ENCODE measurements at regions not wholly inside any gene's neighbourhood (a gene's known extent, or its start where the extent isn't known, plus 50 kb on each side); places are given as distances from the start of the nearest gene placed in this dataset.

DNA sequence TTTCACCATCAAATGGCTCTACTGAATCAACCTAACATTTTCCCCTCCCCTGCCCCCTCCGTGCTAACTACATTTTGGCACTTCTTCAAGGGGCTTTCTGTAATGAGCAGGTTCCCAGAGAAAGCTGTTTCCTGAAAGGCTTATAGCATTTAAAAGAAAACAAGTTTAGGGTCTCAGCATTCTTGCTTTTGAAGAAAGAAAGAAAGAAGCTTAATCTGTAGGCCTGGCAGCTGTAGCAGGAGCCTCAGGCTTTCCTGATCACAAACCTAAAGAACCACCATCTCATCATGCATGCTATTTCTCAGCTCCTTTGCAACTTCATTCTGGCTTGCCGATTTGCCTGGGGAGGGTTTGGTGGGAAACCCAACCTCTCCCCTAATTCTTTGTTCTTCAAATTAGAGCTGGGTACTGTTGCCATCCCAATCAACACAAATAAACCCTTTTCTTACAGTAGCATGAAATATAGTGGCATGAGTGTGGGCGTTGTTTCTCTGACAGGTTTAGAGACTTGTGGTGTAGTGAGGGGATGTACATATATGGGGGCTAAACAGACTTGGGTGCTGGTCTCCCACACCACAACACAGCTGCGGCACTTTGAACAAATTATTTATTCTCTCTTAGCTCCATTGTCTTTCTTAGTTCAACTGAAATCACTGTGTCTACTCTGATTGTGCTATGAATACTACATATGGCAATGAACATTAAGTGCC lies 160.5 kb upstream of the TNC start:
- DNase-seq (ENCODE audit: low spot score in 2 of 2, unreplicated experiment in 2 of 2): no peak
- Mint-ChIP-seq H3K27me3 (ENCODE audit: low read depth) (no peaks in the 10 kb centered on the region), H3K4me1 (no peaks in the 10 kb centered on the region)

GRCh38 chr9:115283395-115283794 lies 165.4 kb upstream of the TNC start:
- Mint-ChIP-seq H3K4me3 (no peak overlapping the region), H3K9me3 (no peaks in the 10 kb centered on the region), H3K36me3 (no peaks in the 10 kb centered on the region), H3K27me3 (ENCODE audit: low read depth) (no peaks in the 10 kb centered on the region), H3K4me1 (no peaks in the 10 kb centered on the region), H3K27ac (no peak overlapping the region)
- TF ChIP-seq CTCF (IDR thresholded peaks at IDR 0.05; ENCODE audit: unreplicated experiment): no peak
- no peak for DNase-seq (ENCODE audit: low spot score in 2 of 2, unreplicated experiment in 2 of 2)

More for the DNA sequence above, 160.5 kb upstream of the TNC start:
- H3K36me3 Mint-ChIP-seq: no peaks in the 10 kb centered on the region
- H3K27ac Mint-ChIP-seq: peak overlapping the region; percentile 0
- no peak overlapping the region for H3K4me3 Mint-ChIP-seq
- no peaks in the 10 kb centered on the region for H3K9me3 Mint-ChIP-seq
- no peak for TF ChIP-seq CTCF (IDR thresholded peaks at IDR 0.05; ENCODE audit: unreplicated experiment)

DNA sequence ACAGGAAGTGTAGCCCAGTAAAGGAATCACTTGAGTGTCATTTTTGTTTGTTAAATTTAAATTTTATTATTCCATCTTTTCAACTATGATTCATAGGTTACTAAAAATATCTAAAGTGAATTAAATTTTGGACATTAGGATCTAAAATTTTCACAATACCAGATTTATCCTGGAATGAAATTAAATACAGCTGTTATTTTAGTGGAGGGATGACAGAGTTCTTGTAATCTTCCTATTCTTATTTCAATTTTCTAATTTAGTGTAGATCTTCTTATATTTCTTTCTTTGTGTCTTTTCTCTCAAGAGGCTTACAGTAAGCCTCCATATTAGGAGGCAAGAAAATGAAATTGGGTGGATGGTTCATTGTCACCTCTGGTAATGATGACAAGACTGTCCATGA lies 167.9 kb upstream of the TNC start:
- Mint-ChIP-seq H3K9me3 (no peaks in the 10 kb centered on the region), H3K27me3 (ENCODE audit: low read depth) (no peaks in the 10 kb centered on the region), H3K4me1 (peaks cover 10% of the 10 kb centered on the region), H3K36me3 (no peaks in the 10 kb centered on the region), H3K27ac (no peak overlapping the region), H3K4me3 (no peak overlapping the region)
- DNase-seq (ENCODE audit: low spot score in 2 of 2, unreplicated experiment in 2 of 2): no peak
- no peak for TF ChIP-seq CTCF (IDR thresholded peaks at IDR 0.05; ENCODE audit: unreplicated experiment)

- H3K4me3 Mint-ChIP-seq: no peak overlapping the region
- no peaks in the 10 kb centered on the region for H3K36me3 Mint-ChIP-seq
- H3K9me3 Mint-ChIP-seq: no peaks in the 10 kb centered on the region
- no peak overlapping the region for H3K27ac Mint-ChIP-seq
- no peak for DNase-seq (ENCODE audit: low spot score in 2 of 2, unreplicated experiment in 2 of 2)
- TF ChIP-seq CTCF (IDR thresholded peaks at IDR 0.05; ENCODE audit: unreplicated experiment): no peak
- no peaks in the 10 kb centered on the region for H3K27me3 Mint-ChIP-seq (ENCODE audit: low read depth)
- H3K4me1 Mint-ChIP-seq: peaks cover 15% of the 10 kb centered on the region
Measured at GRCh38 chr9:115286411-115286810, 168.5 kb upstream of the TNC start.

- no peak for DNase-seq (ENCODE audit: low spot score in 2 of 2, unreplicated experiment in 2 of 2)
- no peak overlapping the region for H3K4me3 Mint-ChIP-seq
- H3K27ac Mint-ChIP-seq: peak overlapping the region; percentile 75
- no peaks in the 10 kb centered on the region for H3K9me3 Mint-ChIP-seq
- H3K36me3 Mint-ChIP-seq: no peaks in the 10 kb centered on the region
- H3K27me3 Mint-ChIP-seq (ENCODE audit: low read depth): no peaks in the 10 kb centered on the region
- TF ChIP-seq CTCF (IDR thresholded peaks at IDR 0.05; ENCODE audit: unreplicated experiment): no peak
- peaks cover 41% of the 10 kb centered on the region for H3K4me1 Mint-ChIP-seq
Measured at GRCh38 chr9:115289757-115290208, 171.8 kb upstream of the TNC start.

All from mesothelial cell of epicardium (in vitro differentiated cells).